ENCODE measurements at regions not wholly inside any gene's neighbourhood (a gene's known extent, or its start where the extent isn't known, plus 50 kb on each side); places are given as distances from the start of the nearest gene placed in this dataset.

GRCh38 chr6:90913266-90913960, 326.5 kb upstream of the MAP3K7 start:
- TF ChIP-seq MYC (IDR thresholded peaks at IDR 0.05; ENCODE audit: low read depth, low read length) (no peak), MAX (IDR thresholded peaks at IDR 0.05; ENCODE audit: low read depth, low read length) (no peak), CTCF (IDR thresholded peaks at IDR 0.05; ENCODE audit: low read depth, low read length) (no peak), POLR2A (IDR thresholded peaks at IDR 0.05; ENCODE audit: extremely low read depth, insufficient read length) (no peak)
- no peak for DNase-seq (ENCODE audit: low read depth)
- no peak overlapping the region for H3K4me3 ChIP-seq (ENCODE audit: low read depth, low read length)

GRCh38 chr6:90911642-90912041, 324.8 kb upstream of the MAP3K7 start:
- H3K4me3 ChIP-seq (ENCODE audit: low read depth, low read length): no peak overlapping the region
- DNase-seq (ENCODE audit: low read depth): no peak
- TF ChIP-seq MAX (IDR thresholded peaks at IDR 0.05; ENCODE audit: low read depth, low read length) (no peak), POLR2A (IDR thresholded peaks at IDR 0.05; ENCODE audit: extremely low read depth, insufficient read length) (no peak), CTCF (IDR thresholded peaks at IDR 0.05; ENCODE audit: low read depth, low read length) (no peak), MYC (IDR thresholded peaks at IDR 0.05; ENCODE audit: low read depth, low read length) (no peak)

- no peak for DNase-seq (ENCODE audit: low read depth)
- TF ChIP-seq CTCF (IDR thresholded peaks at IDR 0.05; ENCODE audit: low read depth, low read length) (no peak), MYC (IDR thresholded peaks at IDR 0.05; ENCODE audit: low read depth, low read length) (no peak), POLR2A (IDR thresholded peaks at IDR 0.05; ENCODE audit: extremely low read depth, insufficient read length) (no peak), MAX (IDR thresholded peaks at IDR 0.05; ENCODE audit: low read depth, low read length) (no peak)
- no peak overlapping the region for H3K4me3 ChIP-seq (ENCODE audit: low read depth, low read length)
Measured at GRCh38 chr6:90910893-90911292, 324.0 kb upstream of the MAP3K7 start.

- H3K4me3 ChIP-seq (ENCODE audit: low read depth, low read length): no peak overlapping the region
- DNase-seq (ENCODE audit: low read depth): no peak
- TF ChIP-seq MYC (IDR thresholded peaks at IDR 0.05; ENCODE audit: low read depth, low read length) (no peak), MAX (IDR thresholded peaks at IDR 0.05; ENCODE audit: low read depth, low read length) (no peak), CTCF (IDR thresholded peaks at IDR 0.05; ENCODE audit: low read depth, low read length) (no peak), POLR2A (IDR thresholded peaks at IDR 0.05; ENCODE audit: extremely low read depth, insufficient read length) (no peak)
Measured at GRCh38 chr6:90907931-90908655, 321.2 kb upstream of the MAP3K7 start.

GRCh38 chr6:90905351-90905750, 318.5 kb upstream of the MAP3K7 start:
- no peak overlapping the region for H3K4me3 ChIP-seq (ENCODE audit: low read depth, low read length)
- no peak for TF ChIP-seq MYC (IDR thresholded peaks at IDR 0.05; ENCODE audit: low read depth, low read length)
- no peak for TF ChIP-seq POLR2A (IDR thresholded peaks at IDR 0.05; ENCODE audit: extremely low read depth, insufficient read length)
- no peak for TF ChIP-seq MAX (IDR thresholded peaks at IDR 0.05; ENCODE audit: low read depth, low read length)
- TF ChIP-seq CTCF (IDR thresholded peaks at IDR 0.05; ENCODE audit: low read depth, low read length): no peak
- no peak for DNase-seq (ENCODE audit: low read depth)
